Thyroid gland (tissue), 4 donors: ENCODE measurements at regions not wholly inside any gene's neighbourhood (a gene's known extent, or its start where the extent isn't known, plus 50 kb on each side); places are given as distances from the start of the nearest gene placed in this dataset.

ENCODE experiments used
- DNase-seq, 2 donors: peaks; one replicate each; pipeline ENCODE4 v3.0.0-alpha.2; 2019
- H3K27ac ChIP-seq, 3 donors: fragments of 200-600 bp; sonication (generic); 1 replicate in 2 of 3; 2 replicates in 1 of 3; pipeline ENCODE4 v1.5.1; 2016 to 2019; ENCODE audit warnings: mild to moderate bottlenecking in 1 of 3, moderate library complexity in 1 of 3
- H3K27me3 ChIP-seq: fragments of 200-600 bp; sonication (generic); one replicate; pipeline ENCODE4 v1.5.1; 2019
- H3K36me3 ChIP-seq, 2 donors: fragments of 200-600 bp; sonication (generic); one replicate each; pipeline ENCODE4 v1.5.1; 2016 to 2019
- H3K4me1 ChIP-seq, 2 donors: fragments of 200-600 bp; sonication (generic); one replicate each; pipeline ENCODE4 v1.5.1; 2017 to 2019
- H3K4me3 ChIP-seq, 3 donors: fragments of 200-600 bp; sonication (generic); replicated peaks in 1 of 3; 1 replicate in 2 of 3; 2 replicates in 1 of 3; pipeline ENCODE4 v1.5.1; 2016; ENCODE audit warnings: mild to moderate bottlenecking in 1 of 3
- H3K9me3 ChIP-seq: fragments of 200-600 bp; sonication (generic); one replicate; pipeline ENCODE4 v1.5.1; 2017
- CTCF ChIP-seq, 6 experiments: fragments of 200-600 bp in 3 of 6; fragments of 450-650 bp in 3 of 6; sonication (generic) in 3 of 6; IDR thresholded peaks; one replicate each; pipeline ENCODE4 v1.5.1; 2016 to 2019; ENCODE audit warnings: antibody characterized with exemption in 6 of 6, mild to moderate bottlenecking in 2 of 6, inconsistent platforms in 1 of 6, moderate library complexity in 1 of 6
- POLR2A ChIP-seq, 2 donors: fragments of 450-650 bp; IDR thresholded peaks; one replicate each; pipeline ENCODE4 v1.6.1; 2017; ENCODE audit warnings: antibody characterized with exemption in 2 of 2, mild to moderate bottlenecking in 2 of 2, moderate library complexity in 1 of 2
- WGBS, 2 donors: methylation state at CpG; one replicate each; pipeline ENCODE4 v1.1.5; 2017; 5-methylcytosine and 5-hydroxymethylcytosine counted together
- intact Hi-C: fragments of 100-400 bp; cut with DNase I; formaldehyde crosslinking; loops from one replicate; pipeline ENCODE4 v1.15.1; 2023

- 98% methylated on average over 1 of the region's 1 CpG for WGBS, 2 donors
Observed at GRCh38 chr4:110989125-110989524, 366.2 kb upstream of the PITX2 start.

GRCh38 chr4:110994781-110995180, 371.9 kb upstream of the PITX2 start:
- Histone ChIP-seq H3K4me3 (no peak overlapping the region), H3K27ac (no peak overlapping the region), H3K36me3 (no peaks in the 10 kb centered on the region), H3K9me3 (no peaks in the 10 kb centered on the region), H3K27me3 (no peaks in the 10 kb centered on the region), H3K4me1 (no peaks in the 10 kb centered on the region)
- intact Hi-C loops: no loop called here
- 52 to 64% methylated on average over 2 of the region's 2 CpGs for WGBS, 2 donors
- TF ChIP-seq CTCF (IDR thresholded peaks at IDR 0.05): no peak
- no peak for DNase-seq

More at GRCh38 chr4:110989125-110989524, 366.2 kb upstream of the PITX2 start:
- Histone ChIP-seq H3K27ac (no peak overlapping the region), H3K9me3 (no peaks in the 10 kb centered on the region), H3K27me3 (no peaks in the 10 kb centered on the region), H3K4me3 (no peak overlapping the region), H3K4me1 (no peaks in the 10 kb centered on the region), H3K36me3 (no peaks in the 10 kb centered on the region)
- intact Hi-C loops: no loop called here
- no peak for DNase-seq
- TF ChIP-seq CTCF (IDR thresholded peaks at IDR 0.05) (no peak), POLR2A (IDR thresholded peaks at IDR 0.05) (no peak)

- WGBS, 2 donors: 85 to 91% methylated on average over 1 of the region's 1 CpG
Observed at GRCh38 chr4:110998320-110998719, 375.4 kb upstream of the PITX2 start.

GRCh38 chr4:111011458-111011857, 388.6 kb upstream of the PITX2 start:
- H3K9me3 ChIP-seq: no peaks in the 10 kb centered on the region
- H3K27ac ChIP-seq: no peak overlapping the region
- WGBS, 2 donors: 92 to 95% methylated on average over 2 of the region's 2 CpGs
- intact Hi-C loops: no loop called here
- no peak overlapping the region for H3K4me3 ChIP-seq
- H3K27me3 ChIP-seq: no peaks in the 10 kb centered on the region
- TF ChIP-seq CTCF (IDR thresholded peaks at IDR 0.05) (no peak), POLR2A (IDR thresholded peaks at IDR 0.05) (no peak)
- DNase-seq: no peak
- no peaks in the 10 kb centered on the region for H3K4me1 ChIP-seq
- no peaks in the 10 kb centered on the region for H3K36me3 ChIP-seq

More at GRCh38 chr4:110998320-110998719, 375.4 kb upstream of the PITX2 start:
- Histone ChIP-seq H3K4me1 (no peaks in the 10 kb centered on the region), H3K27me3 (no peaks in the 10 kb centered on the region), H3K27ac (no peak overlapping the region), H3K36me3 (no peaks in the 10 kb centered on the region), H3K4me3 (no peak overlapping the region), H3K9me3 (no peaks in the 10 kb centered on the region)
- DNase-seq: no peak
- TF ChIP-seq CTCF (IDR thresholded peaks at IDR 0.05): no peak
- TF ChIP-seq POLR2A (IDR thresholded peaks at IDR 0.05): no peak
- intact Hi-C loops: no loop called here

- 87% methylated on average over 7 of the region's 7 CpGs for WGBS, 2 donors
- Histone ChIP-seq H3K4me1 (no peaks in the 10 kb centered on the region), H3K27me3 (no peaks in the 10 kb centered on the region), H3K9me3 (no peaks in the 10 kb centered on the region), H3K27ac (no peak overlapping the region), H3K4me3 (no peak overlapping the region), H3K36me3 (no peaks in the 10 kb centered on the region)
- TF ChIP-seq CTCF (IDR thresholded peaks at IDR 0.05): no peak
- TF ChIP-seq POLR2A (IDR thresholded peaks at IDR 0.05): no peak
- no peak for DNase-seq
- intact Hi-C loops: no loop called here
Observed at GRCh38 chr4:111013846-111014245, 391.0 kb upstream of the PITX2 start.
